Activated CD4-positive, alpha-beta T cell treated with anti-CD3 and anti-CD28 coated beads, Interleukin-2, Interleukin-6, amounts not matched to agents 100 ng/mL and 50 ng/mL, durations not matched to agents 16 hours and 8 hours (primary cell): ENCODE measurements at regions not wholly inside any gene's neighbourhood (a gene's known extent, or its start where the extent isn't known, plus 50 kb on each side); places are given as distances from the start of the nearest gene placed in this dataset.

ENCODE experiments used
- DNase-seq: peaks from one replicate; pipeline ENCODE4 v3.0.0-alpha.2; 2020

GRCh38 chr5:51944500-51945125 is 561.4 kb downstream of the ISL1 start:
- no peak for DNase-seq

GRCh38 chr5:51958473-51958872 is 575.2 kb downstream of the ISL1 start:
- DNase-seq: no peak

GRCh38 chr5:51960617-51961121 is 577.4 kb downstream of the ISL1 start:
- no peak for DNase-seq

GRCh38 chr5:51961154-51961562 is 577.9 kb downstream of the ISL1 start:
- no peak for DNase-seq

GRCh38 chr5:51968756-51969155 is 585.5 kb downstream of the ISL1 start:
- DNase-seq: no peak

GRCh38 chr5:51974834-51975233 is 591.6 kb downstream of the ISL1 start:
- no peak for DNase-seq

- DNase-seq: no peak
Observed at GRCh38 chr5:51977014-51977413, 593.8 kb downstream of the ISL1 start.

- DNase-seq: no peak
Observed at GRCh38 chr5:51983161-51983560, 599.9 kb downstream of the ISL1 start.

- DNase-seq: no peak
Observed at GRCh38 chr5:51986733-51987132, 603.5 kb downstream of the ISL1 start.

GRCh38 chr5:51987239-51987638 is 604.0 kb downstream of the ISL1 start:
- no peak for DNase-seq

- no peak for DNase-seq
Observed at GRCh38 chr5:51987669-51988209, 604.5 kb downstream of the ISL1 start.

- DNase-seq: no peak
Observed at GRCh38 chr5:51988634-51989033, 605.4 kb downstream of the ISL1 start.

- no peak for DNase-seq
Observed at GRCh38 chr5:51990241-51990640, 607.0 kb downstream of the ISL1 start.

GRCh38 chr5:51990661-51991180 is 607.5 kb downstream of the ISL1 start:
- DNase-seq: no peak

GRCh38 chr5:51991940-51992339 is 608.7 kb downstream of the ISL1 start:
- DNase-seq: no peak

GRCh38 chr5:51995773-51996306 is 612.6 kb downstream of the ISL1 start:
- no peak for DNase-seq

- no peak for DNase-seq
Observed at GRCh38 chr5:51996356-51996861, 613.2 kb downstream of the ISL1 start.

GRCh38 chr5:51997500-51997899 is 614.3 kb downstream of the ISL1 start:
- DNase-seq: no peak

GRCh38 chr5:51997949-51998348 is 614.7 kb downstream of the ISL1 start:
- DNase-seq: no peak

GRCh38 chr5:52007230-52007858 is 624.1 kb downstream of the ISL1 start:
- peak; percentile 8 for DNase-seq

GRCh38 chr5:52010454-52010853 is 627.2 kb downstream of the ISL1 start:
- DNase-seq: no peak

- no peak for DNase-seq
Observed at GRCh38 chr5:52013523-52013922, 630.3 kb downstream of the ISL1 start.

GRCh38 chr5:52015760-52016159 is 632.5 kb downstream of the ISL1 start:
- DNase-seq: no peak

- DNase-seq: no peak
Observed at GRCh38 chr5:52017567-52017966, 634.3 kb downstream of the ISL1 start.
